ENCODE measurements at regions not wholly inside any gene's neighbourhood (a gene's known extent, or its start where the extent isn't known, plus 50 kb on each side); places are given as distances from the start of the nearest gene placed in this dataset.
"Not testable (repeated sequence)": the region's sequence is repeated elsewhere in the genome, so short reads cannot be mapped to it uniquely, and the experiment has no call there.

DNA sequence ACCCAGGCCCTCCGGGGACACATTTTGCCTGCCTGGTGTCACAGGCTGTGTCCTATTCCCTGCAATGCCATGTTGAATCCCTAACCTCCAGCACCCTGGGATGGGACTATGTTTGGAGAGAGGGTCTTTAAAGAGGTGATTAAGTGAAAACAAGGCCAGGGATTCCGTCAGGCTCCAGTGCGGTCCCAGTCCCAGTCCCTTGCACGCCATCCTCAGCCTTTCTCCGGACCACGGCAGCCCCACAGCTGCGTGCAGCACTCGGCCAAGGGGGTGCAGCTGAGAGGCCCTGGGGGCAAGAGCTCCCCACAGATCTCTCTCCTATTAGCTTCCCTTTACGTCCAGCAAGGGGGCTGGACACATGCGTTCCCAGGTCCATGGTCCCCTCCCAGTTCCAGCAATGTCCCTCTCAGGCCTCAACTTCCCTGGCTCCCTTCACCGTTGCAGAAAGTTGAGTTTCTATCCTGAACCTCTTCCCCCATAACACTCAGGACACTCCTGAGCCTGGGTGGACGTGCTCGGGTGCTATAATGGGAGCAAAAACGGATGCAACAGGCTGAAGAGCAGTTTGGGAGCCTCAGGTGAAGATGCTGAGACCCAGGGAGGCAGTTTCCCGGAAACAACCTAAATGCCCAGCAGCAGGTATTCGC lies 1422.7 kb downstream of the BRD1 start:
- DNase-seq: no peak

DNA sequence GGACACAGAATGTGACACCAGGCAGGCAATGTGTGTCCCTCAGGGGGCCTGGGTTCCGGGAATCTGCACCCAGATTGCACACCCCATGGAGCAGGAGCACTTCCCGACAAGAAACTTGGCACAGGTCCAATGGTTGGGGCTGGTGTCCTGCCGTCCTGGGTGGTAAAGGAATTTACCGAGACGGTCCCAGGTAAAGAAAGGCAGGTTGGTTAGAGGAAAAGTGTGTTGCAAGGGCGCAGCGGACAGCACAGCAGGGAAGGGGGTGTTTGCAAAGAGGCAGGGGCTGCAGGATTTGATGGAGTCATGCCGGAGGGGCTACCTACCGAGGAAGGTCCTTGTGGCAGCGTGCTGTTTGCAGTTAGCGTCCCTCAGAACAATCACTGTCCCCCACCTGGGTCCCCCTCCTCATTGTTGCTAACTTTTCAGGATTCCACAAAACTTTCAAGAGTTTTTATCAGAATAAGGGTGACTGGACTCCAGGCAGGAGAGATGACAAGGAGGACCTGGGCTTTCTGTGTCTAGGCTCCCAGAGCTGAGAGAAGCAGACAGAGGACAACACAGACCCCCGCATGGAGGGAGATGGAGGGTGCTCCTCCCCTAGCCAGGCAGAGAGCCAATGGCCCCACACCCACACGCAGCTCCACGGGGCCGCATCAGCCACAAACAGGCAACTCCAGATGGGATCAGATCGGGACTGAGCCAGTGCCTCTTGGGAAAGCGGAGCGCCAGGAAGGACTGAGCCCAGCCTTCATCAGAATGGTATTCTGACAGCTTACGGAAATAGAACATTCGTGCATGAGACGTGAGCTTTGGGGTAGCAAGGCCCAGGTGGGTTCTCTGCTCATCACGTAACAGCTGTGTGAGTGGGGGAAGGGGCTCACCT lies 1423.9 kb downstream of the BRD1 start:
- DNase-seq: no peak

DNA sequence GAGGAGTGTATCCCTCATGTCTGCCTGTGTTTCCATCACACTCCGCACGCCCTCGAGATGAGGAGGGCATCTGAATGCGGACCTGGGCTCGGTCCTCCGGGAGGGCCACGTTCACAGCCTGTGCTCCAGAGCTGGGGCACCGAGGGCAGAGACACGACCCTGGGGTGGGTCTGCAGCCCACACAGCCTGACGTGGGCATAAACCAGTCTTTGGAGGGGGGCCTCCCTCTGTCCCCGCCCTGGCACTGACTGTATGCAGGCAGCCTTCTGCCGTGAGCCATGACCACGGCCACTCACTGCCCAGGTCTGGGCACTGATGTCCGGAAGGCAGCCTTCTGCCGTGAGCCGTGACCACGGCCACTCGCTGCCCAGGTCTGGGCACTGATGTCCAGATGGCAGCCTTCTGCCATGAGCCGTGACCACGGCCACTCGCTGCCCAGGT lies 1425.1 kb downstream of the BRD1 start:
- DNase-seq: no peak

DNA sequence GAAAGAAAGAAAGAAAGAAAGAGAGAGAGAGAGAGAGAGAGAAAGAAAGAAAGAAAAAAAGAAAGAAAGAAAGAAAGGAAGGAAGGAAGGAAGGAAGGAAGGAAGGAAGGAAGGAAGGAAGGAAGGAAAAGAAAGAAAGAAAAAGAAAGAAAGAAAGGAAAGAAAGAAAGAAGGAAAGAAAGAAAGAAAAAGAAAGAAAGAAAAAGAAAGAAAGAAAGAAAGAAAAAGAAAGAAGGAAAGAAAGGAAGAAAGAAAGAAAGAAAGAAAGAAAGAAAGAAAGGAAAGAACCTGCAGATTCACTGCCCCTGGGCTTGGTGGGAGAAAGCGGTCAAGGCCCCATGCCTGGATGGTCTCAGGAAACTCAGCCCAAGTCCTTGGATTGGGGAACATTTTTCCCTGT lies 1426.2 kb downstream of the BRD1 start:
- not testable (repeated sequence) for DNase-seq

DNA sequence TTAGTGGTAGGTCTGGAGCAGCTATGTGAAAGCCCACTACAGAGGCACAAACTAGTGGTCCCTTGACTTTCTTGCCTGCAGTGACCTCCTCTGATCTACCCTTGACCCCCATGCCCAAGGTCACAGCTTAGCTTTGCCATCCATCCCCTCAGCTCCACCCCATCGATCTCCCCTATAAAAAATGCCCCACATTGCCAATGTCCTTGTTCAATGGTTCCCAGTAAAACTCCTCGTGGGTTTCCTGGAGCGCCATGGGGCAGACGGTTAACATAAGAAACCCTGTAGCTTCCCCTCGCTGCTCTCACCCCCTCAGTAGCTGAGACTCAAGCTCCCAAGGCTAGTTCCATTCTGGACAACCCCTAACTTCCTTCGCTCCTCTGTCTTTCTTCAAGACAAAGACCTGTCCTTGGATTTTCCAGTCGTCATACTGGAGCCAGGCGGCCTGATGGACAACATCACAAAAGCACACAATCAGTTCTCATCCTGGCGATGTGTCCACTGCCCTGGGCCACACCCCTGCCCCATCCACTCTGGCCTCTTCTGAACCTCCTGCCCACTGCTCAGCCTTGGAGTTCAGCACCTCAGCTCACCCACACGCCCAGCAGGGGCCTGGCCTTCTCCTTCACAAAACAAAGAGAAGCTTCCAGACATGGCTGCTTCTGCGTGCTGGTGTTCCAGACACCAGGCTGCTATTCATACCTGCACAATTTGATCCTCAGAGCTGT lies 1429.3 kb downstream of the BRD1 start:
- DNase-seq: no peak

DNA sequence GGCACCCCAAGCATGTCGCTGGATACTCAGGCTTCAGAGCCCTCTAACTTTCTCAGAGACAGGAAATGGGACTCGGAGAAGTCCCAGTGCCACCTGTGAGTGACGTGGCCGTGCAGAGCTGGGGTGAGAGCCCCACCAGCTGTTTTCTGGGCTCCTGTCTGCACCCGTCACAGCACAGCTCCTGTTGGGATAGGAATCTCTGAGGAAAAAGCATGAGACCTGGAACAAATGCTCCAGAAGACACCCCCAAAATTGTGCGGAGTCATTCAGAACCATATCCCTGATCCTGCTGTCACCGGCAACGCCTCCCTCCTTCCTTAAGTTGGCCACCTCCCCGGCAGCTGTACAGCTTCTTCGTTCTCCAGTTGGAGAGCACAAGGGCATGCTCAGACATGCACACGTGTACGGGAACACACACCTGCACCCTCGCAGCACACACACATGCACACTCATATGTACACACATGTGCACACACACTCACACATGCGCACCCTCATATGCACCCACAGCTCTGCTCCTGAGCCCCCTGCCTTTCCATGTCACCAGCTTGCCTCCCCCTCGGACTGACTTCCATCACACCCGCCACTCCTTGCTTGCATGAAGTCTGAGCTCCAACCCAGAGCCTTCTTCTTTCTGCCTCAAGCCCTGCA lies 1430.0 kb downstream of the BRD1 start:
- DNase-seq: no peak

DNA sequence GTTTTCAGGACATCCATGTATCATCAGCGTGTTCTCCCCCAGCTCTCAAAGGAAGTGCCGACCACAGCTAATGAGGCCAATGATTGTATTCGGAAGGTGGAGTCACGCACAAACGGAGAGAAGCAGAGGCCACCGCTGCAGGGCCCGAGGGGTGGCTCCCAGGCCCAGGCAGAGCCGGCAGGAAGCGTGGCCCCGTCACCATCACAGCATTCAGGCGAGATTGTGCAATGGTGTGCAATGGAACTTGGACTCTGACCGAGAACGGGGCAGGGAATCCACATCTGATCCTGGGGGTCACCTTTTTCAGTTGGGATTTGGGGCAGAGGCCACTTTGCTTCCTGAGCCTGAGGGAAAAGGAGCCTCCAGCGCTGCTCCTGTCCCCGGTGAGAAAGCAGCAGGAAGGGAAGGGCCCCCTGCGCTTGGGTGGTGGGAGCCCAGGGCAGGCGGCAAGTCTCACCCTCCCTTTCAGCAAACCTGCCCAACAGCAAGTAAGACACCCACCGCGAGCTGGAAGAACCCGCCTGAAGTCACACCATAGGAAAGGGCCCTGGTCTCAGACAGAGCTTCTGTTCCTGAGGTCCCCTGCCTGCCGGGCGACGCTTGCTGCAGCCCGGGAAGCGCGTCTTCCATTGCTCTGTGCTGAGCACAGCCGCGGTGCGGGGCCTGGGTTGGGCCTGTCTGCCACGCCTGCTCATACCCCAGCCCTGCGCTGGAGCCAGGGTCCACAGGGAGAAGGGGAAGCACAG lies 1430.7 kb downstream of the BRD1 start:
- DNase-seq: no peak

DNA sequence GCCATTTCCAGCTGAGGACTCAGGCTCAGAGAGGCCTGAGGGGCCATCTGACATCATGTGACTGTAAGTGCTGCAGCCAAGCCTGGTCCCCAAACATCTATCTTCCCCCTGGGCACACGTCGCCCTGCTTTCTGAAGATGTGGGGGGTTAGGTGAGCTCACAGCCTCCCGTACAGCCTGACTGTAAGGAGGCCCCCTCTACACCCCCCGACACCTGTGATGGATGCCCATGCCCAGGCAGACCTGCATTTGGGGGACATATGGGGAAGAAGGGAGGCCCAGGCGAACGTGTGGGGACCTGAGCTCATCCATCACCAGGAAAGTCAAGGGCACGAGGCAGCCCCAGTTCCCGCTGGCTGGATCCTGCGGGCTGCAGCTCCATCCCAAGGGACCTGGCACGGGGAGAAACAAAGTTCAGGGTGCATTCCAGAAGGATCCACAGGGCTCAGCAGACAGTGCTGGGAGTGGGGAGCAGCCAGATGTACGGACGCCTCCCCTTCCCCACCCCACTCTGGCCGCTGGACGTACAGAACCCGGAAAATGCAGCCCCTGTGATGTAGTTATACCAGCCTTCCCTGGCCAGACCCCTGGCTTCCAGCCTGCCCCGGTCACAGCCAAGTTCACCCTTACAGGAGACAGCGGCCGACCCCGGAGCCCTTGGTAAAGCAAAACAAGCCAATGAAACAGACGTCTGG lies 1431.4 kb downstream of the BRD1 start:
- no peak for DNase-seq

DNA sequence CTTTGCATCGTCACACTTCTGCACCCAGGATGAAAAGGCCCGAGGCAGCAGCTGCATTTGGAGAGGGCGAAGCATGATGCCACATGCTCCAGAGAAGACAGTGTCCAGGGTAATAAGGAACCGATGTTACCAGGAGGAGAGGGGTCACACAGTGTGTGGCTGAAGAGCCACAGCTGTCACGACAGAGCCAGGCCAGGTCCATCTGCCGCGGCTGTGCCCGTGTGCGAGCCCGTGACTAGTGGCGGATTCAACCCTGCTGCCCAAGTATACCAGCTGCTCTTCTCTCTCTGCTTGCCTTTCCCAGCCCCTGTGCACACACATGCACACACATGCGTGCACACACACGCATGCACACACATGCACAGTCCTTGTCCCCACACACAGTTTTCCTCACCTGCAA lies 1432.5 kb downstream of the BRD1 start:
- no peak for DNase-seq

DNA sequence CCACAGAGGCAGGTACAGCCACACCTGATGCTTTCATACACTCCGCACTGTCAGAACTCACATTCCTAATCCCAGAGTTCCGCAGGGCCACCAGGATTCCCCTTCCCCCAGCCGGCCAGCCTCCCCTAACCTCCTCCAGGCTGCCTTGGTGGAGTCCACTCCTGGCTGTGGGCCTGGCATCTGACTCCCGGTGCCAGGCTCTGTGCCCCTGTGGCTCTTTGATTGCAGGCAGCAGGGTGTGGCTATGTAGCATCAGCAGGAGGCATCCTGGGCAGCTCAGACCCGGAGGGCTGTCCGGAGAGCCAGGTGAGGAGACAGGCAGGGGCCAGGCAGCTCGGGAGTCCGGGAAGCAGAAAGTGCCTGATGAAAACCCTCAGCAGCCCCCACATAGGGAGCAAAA lies 1432.9 kb downstream of the BRD1 start:
- no peak for DNase-seq

DNA sequence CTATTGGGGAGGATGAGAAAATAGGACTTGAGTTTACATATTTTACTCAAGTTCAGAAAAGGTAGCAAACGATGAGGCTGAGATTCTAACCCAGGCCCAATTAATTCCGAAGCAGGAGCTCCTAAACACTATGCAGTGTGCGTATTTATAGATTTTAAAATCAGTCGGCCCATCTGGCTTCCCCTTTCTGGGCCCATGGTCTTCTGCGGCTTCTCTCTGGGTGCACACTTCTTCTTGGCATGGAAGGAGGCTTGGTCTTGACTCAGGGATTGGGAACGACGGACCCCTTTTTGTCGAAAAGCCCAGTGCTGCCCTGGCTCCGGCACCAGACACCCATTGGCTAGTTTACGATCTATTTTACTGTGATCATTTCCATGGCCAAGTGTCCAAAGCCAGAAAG lies 1433.8 kb downstream of the BRD1 start:
- no peak for DNase-seq

DNA sequence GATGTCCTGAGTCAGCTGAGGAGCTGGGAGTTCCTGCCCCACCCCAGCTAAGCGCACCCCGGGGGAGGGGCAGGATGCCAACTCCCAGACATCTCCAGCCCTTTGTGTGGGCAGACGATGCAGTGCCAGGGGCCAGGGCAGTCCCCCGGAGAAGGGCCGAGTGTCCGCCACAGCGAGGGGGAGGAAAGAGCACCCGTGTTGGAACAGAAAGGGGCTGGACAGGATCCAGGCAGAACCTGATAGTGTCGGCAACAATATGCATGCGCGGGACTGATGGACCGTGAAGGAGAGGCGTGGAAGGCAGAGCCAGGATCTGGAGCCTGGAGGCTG lies 1434.7 kb downstream of the BRD1 start:
- DNase-seq: no peak

DNA sequence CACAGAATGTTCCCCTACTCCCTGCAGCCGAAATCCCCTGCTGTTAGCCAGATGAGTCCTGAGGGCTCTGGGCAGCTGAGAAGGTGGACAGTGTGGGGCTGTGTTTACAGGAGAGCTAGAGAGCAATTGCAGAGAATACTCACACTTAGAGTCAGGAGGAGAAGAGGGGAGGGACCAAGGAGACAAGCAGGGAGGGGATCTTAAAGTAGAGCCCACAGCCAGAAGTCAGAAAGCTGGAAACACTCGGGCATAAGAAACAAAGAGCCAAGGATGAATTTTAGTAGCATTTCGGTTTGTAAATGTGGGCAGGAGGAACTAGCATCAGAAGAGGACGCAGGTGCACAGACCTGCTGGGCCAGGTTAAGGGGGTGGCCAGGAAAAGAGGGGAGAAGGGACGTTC lies 1435.9 kb downstream of the BRD1 start:
- DNase-seq: no peak

DNA sequence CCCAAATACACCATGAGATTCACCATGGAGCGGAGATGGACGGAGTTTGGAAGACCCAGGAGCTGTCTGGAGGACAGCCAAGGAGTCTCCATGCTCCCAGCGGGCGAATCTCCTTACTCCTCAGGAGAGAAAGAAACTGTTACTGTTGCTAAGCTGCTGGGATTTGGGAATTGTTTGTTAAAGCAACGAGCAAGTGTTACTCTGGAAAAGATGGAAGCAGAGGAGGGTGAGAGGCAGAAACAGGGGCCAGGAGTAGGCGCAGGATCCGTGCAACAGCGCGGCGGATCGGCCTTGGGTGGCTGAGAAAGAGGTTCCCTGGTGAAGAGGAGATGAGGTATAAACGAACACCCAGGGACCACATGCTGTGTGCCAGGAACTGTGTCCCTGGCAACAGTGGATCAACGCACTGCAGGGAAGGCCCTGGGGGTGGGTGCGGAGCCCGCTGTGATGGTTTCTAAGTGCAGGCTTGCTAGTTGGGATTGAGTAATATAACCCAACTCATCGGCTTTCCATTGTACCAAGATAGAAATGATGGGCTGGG lies 1436.4 kb downstream of the BRD1 start:
- DNase-seq: no peak

DNA sequence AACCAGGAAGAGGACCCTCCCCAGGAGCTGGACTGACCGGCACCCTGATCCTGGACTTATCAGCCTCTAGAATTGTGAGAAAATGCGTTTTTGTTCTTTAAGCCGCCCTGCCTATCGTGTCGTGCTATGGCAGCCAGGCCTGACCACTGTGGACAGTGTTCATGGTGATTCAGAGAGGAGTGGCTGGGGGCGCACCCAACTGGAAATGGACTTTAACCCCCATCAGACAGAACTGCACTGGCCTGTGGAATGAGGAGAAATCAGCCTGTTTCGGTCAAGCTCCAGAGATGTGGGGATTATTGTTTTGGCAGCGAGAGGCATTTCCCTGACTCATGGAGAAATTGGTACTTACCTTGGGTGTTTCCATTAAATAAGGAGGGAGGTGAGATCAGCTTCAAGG lies 1437.8 kb downstream of the BRD1 start:
- DNase-seq: no peak

DNA sequence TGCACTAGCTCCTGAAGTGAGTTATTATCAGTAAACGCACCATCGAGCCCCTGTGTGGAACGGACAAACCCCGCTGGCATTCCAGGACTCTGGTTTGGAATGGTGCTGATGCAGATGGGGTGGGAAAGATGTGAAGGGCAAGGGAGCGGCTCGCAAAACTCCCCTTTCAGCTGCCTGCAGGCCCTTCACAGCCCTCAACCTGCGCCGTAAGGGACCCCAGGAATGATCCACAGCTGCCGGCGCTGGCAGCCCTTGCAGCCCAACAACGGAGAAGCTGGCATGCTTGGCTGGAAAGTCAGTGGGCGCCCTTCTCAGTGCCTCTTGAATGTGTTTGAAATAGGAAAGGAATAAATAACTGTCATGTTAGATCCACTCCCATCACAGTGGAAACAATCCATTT lies 1445.5 kb downstream of the BRD1 start:
- DNase-seq: no peak

DNA sequence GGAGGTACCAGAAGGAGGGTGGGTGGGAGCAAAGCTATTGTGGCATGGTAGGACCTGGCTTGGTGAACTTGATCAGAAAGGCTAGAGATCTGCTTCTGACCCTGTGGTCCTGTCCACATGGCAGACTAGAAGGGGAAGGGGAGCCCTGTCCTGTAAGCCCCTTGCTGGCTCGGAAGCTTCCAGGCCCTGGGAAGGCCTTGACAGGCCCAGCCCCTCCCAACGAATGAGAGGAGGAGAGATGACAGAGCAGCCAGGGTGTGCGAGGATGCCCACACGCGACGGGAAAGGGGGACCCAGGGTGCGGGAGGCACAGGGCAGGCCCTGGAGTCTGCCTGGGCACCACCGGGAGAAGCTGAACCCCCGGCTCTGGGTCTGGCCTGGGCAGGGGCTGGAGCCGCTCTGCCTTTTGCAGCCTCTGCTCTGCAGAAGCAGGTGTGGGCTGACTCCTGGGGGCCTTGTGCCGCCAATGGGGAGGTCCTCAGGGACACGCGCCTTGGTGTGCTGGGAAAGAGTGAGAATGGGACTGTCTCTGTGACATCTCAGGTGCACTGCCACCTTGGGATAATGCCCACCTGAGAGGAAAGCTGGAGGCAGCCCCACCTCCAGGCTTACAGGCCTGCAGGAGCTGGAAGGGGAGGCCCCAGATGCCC lies 1447.5 kb downstream of the BRD1 start:
- DNase-seq: no peak

DNA sequence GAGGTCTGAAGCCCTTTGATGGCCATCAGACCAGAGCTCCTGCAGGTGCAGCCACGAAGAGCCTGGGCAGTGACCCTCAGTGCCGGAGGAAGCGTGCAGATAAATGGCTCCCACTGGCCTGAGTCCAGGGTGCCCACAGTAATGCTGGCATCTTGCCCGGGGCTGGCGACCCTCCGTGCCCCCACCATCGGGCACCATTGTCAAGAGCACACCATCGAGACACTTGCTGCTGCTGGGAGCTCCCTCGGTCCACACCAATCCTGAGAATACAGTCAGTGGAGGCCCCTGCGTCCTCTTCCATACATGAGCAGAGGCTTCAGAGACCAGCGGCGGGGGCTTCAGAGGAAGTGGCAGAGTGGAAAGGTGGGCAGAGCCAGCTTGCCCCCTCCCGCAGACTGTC lies 1448.3 kb downstream of the BRD1 start:
- DNase-seq: no peak

DNA sequence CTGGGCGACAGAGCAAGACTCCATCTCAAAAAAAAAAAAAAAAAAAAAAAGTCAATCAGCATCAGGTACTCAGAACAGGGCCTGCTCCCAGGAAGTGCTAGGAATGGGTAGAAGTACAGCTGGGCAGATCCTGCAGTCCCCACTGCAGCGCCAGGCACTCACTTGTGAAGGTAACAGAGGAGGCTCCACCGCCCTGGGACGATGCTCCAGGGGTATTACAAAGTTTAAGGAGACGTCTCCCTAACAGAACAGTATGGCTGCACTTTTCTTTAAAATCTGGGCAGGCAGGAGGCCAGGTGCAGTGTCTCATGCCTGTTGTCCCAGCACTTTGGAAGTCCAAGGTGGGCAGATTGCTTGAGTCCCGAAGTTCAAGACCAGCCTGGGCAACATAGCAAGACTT lies 1449.0 kb downstream of the BRD1 start:
- DNase-seq: no peak

DNA sequence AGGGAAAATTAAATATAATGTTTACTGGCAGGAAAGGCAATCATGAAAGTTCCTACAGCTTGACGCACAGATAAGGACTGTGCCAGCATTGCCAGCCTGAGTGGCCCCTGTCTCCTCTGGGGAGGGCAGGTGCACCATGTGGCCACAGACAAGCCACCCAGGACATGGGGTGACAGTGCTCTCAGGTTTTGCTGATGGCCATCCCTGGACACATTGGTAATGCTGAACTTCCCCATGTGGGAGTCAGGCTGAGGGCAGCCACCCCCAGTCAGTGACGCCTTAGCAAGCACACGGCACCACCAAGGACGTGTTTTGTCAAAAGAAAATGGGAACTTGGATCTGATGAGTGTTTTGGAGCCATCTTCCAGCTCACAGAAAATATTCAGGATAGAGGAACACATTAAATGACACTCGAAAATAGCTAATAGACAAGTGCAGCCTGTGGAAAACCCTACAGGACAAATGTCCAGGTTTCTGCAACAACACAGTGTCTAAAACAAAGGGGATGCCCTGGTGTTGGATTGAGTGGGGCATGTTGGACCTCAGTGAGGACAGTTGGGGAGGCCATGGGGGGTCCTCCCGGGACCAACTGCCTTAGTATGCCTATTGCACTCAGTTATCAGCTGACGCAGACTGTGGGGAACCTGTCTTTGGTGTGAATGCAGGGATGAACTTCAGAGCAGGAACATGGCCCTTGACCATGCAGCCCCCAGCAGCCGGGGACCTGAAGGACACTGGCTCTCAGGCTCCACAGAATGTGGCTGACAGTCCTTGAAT lies 1450.5 kb downstream of the BRD1 start:
- DNase-seq: no peak

Measured in NCI-H187 (cell line).